ENCODE measurements at regions not wholly inside any gene's neighbourhood (a gene's known extent, or its start where the extent isn't known, plus 50 kb on each side); places are given as distances from the start of the nearest gene placed in this dataset.
A peak's percentile ranks its signal among the peaks of the same experiment; 100 is the strongest.

DNA sequence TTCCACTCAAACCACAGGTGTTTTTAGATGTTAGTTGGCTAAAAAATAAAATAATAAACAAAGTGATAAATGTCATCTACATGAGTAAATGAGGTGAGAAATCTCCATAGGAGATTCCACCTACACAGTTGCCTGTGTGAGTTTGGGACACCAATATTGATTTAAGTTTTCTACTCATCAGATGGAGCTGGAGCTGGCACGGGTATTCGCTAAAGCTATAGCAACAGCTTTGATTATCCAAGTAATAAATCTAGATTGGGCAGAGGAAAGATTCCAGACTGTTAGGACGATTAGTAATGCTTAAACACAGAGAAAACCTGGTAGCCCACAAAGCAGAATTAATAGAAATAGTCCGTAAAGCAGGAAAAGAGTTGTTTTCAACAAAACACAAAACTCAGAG, 313.9 kb downstream of the PABPC4L start:
- DNase-seq (ENCODE audit: low spot score), result no peak
- Histone ChIP-seq H3K4me3 (ENCODE audit: severe bottlenecking) (no peak overlapping the region), H3K4me1 (ENCODE audit: insufficient read depth, poor library complexity, severe bottlenecking) (no peaks in the 10 kb centered on the region), H3K36me3 (ENCODE audit: low read depth) (no peaks in the 10 kb centered on the region), H3K27me3 (ENCODE audit: insufficient read depth, poor library complexity, severe bottlenecking) (no peaks in the 10 kb centered on the region), H3K9me3 (ENCODE audit: severe bottlenecking) (no peaks in the 10 kb centered on the region), H3K27ac (ENCODE audit: poor library complexity, severe bottlenecking) (no peak overlapping the region)
- ATAC-seq (ENCODE audit: low read depth), result no peak
- TF ChIP-seq, protein P1, sequence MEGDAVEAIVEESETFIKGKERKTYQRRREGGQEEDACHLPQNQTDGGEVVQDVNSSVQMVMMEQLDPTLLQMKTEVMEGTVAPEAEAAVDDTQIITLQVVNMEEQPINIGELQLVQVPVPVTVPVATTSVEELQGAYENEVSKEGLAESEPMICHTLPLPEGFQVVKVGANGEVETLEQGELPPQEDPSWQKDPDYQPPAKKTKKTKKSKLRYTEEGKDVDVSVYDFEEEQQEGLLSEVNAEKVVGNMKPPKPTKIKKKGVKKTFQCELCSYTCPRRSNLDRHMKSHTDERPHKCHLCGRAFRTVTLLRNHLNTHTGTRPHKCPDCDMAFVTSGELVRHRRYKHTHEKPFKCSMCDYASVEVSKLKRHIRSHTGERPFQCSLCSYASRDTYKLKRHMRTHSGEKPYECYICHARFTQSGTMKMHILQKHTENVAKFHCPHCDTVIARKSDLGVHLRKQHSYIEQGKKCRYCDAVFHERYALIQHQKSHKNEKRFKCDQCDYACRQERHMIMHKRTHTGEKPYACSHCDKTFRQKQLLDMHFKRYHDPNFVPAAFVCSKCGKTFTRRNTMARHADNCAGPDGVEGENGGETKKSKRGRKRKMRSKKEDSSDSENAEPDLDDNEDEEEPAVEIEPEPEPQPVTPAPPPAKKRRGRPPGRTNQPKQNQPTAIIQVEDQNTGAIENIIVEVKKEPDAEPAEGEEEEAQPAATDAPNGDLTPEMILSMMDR (IDR thresholded peaks at IDR 0.05; ENCODE audit: poor library complexity, severe bottlenecking), result no peak

GRCh38 chr4:133869486-133869885, 332.1 kb downstream of the PABPC4L start:
- no peaks in the 10 kb centered on the region for H3K9me3 ChIP-seq (ENCODE audit: severe bottlenecking)
- H3K27me3 ChIP-seq (ENCODE audit: insufficient read depth, poor library complexity, severe bottlenecking), result no peaks in the 10 kb centered on the region
- no peaks in the 10 kb centered on the region for H3K36me3 ChIP-seq (ENCODE audit: low read depth)
- H3K4me3 ChIP-seq (ENCODE audit: severe bottlenecking), result no peak overlapping the region
- DNase-seq (ENCODE audit: low spot score), result no peak
- TF ChIP-seq, protein P1 (IDR thresholded peaks at IDR 0.05; ENCODE audit: poor library complexity, severe bottlenecking), result no peak
- H3K4me1 ChIP-seq (ENCODE audit: insufficient read depth, poor library complexity, severe bottlenecking), result no peaks in the 10 kb centered on the region
- no peak for ATAC-seq (ENCODE audit: low read depth)
- H3K27ac ChIP-seq (ENCODE audit: poor library complexity, severe bottlenecking), result no peak overlapping the region

- Histone ChIP-seq H3K9me3 (ENCODE audit: severe bottlenecking) (no peaks in the 10 kb centered on the region), H3K36me3 (ENCODE audit: low read depth) (no peaks in the 10 kb centered on the region), H3K4me3 (ENCODE audit: severe bottlenecking) (no peak overlapping the region), H3K27me3 (ENCODE audit: insufficient read depth, poor library complexity, severe bottlenecking) (no peaks in the 10 kb centered on the region), H3K27ac (ENCODE audit: poor library complexity, severe bottlenecking) (no peak overlapping the region), H3K4me1 (ENCODE audit: insufficient read depth, poor library complexity, severe bottlenecking) (no peaks in the 10 kb centered on the region)
- no peak for DNase-seq (ENCODE audit: low spot score)
- ATAC-seq (ENCODE audit: low read depth), result no peak
- TF ChIP-seq, protein P1 (IDR thresholded peaks at IDR 0.05; ENCODE audit: poor library complexity, severe bottlenecking), result no peak
These were observed 332.7 kb downstream of the PABPC4L start for GRCh38 chr4:133868856-133869255.

DNA sequence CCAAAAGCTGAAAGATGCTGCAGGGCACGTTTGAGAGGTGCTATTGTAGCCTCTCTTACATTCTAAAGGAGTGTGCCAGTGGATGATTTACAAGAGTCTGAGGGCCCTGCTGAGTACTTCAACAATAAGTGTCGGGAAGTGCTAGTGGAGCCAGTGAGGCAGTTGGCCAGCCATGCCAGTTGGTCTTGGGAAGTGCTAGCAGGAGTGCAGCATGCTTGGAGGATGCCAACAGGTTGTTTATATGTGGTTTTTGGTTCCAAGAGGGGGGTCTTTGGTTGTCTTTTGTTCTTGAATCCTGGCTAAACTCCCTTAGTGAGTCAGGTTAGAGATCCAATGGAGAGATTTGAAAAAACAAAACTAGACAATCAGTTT, 335.3 kb downstream of the PABPC4L start:
- DNase-seq (ENCODE audit: low spot score), result no peak

GRCh38 chr4:133865612-133866327, 335.8 kb downstream of the PABPC4L start:
- H3K4me3 ChIP-seq (ENCODE audit: severe bottlenecking), result no peak overlapping the region

More for the DNA sequence above, 335.3 kb downstream of the PABPC4L start:
- no peak for ATAC-seq (ENCODE audit: low read depth)
- Histone ChIP-seq H3K4me3 (ENCODE audit: severe bottlenecking) (no peak overlapping the region), H3K27me3 (ENCODE audit: insufficient read depth, poor library complexity, severe bottlenecking) (no peaks in the 10 kb centered on the region), H3K36me3 (ENCODE audit: low read depth) (no peaks in the 10 kb centered on the region), H3K27ac (ENCODE audit: poor library complexity, severe bottlenecking) (no peak overlapping the region), H3K4me1 (ENCODE audit: insufficient read depth, poor library complexity, severe bottlenecking) (no peaks in the 10 kb centered on the region), H3K9me3 (ENCODE audit: severe bottlenecking) (no peaks in the 10 kb centered on the region)
- TF ChIP-seq, protein P1 (IDR thresholded peaks at IDR 0.05; ENCODE audit: poor library complexity, severe bottlenecking), result no peak

More at GRCh38 chr4:133865612-133866327, 335.8 kb downstream of the PABPC4L start:
- TF ChIP-seq, protein P1 (IDR thresholded peaks at IDR 0.05; ENCODE audit: poor library complexity, severe bottlenecking), result no peak
- ATAC-seq (ENCODE audit: low read depth) (peak; percentile 100), DNase-seq (ENCODE audit: low spot score) (peak; percentile 37)
- Histone ChIP-seq H3K4me1 (ENCODE audit: insufficient read depth, poor library complexity, severe bottlenecking) (no peaks in the 10 kb centered on the region), H3K27ac (ENCODE audit: poor library complexity, severe bottlenecking) (no peak overlapping the region), H3K9me3 (ENCODE audit: severe bottlenecking) (no peaks in the 10 kb centered on the region), H3K36me3 (ENCODE audit: low read depth) (no peaks in the 10 kb centered on the region), H3K27me3 (ENCODE audit: insufficient read depth, poor library complexity, severe bottlenecking) (no peaks in the 10 kb centered on the region)

Data from RWPE2 (cell line).